ENCODE measurements at regions not wholly inside any gene's neighbourhood (a gene's known extent, or its start where the extent isn't known, plus 50 kb on each side); places are given as distances from the start of the nearest gene placed in this dataset.

GRCh38 chr20:12434672-12435071, 517.0 kb downstream of the BTBD3 start:
- TF ChIP-seq CTCF (IDR thresholded peaks at IDR 0.05) (no peak), POLR2A (IDR thresholded peaks at IDR 0.05) (no peak)

Data from tibial nerve (tissue), 3 donors.